NCI-H1092 (cell line): ENCODE measurements at regions not wholly inside any gene's neighbourhood (a gene's known extent, or its start where the extent isn't known, plus 50 kb on each side); places are given as distances from the start of the nearest gene placed in this dataset.
"Not testable (repeated sequence)": the region's sequence is repeated elsewhere in the genome, so short reads cannot be mapped to it uniquely, and the experiment has no call there.

Source experiments
- DNase-seq: peaks from one replicate; lab custom pipeline; 2025; lab: John Stamatoyannopoulos, UW

DNA sequence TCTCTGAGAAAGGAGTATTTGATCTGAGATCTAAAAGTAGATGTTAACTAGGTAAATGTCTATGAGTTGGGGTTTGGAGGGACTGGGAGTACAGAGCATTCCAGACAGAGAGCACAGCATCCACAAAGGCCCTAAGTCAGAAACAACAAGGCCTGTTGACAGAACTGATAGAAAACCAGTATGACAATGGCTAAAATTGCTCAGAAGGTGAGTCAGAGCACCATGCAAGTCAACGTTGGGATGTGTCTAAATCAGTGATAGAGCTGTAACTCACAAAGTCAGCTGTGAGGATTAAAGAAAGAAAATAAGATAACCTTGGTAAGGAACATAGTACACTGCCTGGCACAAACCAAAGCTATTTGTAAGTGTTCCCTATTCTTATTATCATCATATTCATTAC is 124.0 kb downstream of the CETN3 start:
- no peak for DNase-seq

DNA sequence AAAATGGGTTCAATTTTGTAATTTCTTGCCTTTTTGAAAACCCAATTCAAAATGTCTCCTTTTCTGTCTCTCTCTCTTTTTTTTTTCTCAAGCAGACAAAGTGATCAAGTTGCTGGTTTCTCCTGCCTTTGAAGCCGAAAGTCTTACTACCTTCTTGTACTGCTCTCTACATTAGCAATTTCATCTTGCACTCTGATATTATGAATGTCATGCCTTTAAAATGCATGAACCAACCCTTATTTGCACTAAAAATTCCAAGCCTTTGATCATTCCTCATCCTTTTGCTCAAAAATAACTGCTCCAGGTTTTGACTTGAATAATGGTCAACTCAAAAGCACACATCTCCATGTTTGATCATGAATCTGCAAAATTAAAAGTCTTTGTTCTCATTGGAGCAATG is 125.2 kb downstream of the CETN3 start:
- DNase-seq = no peak

DNA sequence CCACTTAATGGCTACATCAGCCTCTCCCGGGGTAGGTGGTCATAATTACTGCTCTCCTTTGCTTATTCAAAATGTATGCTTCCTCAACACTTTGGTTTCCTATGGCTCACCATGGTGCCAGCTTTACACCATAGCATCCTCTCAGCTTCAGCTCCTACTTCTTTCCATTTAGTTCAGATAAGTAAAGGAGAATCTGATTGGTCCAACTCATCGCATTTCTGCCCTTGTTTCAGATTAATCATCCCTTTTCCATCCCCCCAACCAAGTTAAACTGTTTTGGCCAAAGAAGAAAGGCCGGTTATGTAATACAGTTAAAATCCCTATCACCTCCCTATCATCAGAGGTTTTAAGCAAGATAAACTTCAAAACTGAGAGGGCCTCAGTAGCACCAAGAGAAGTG is 130.5 kb downstream of the CETN3 start:
- no peak for DNase-seq

DNA sequence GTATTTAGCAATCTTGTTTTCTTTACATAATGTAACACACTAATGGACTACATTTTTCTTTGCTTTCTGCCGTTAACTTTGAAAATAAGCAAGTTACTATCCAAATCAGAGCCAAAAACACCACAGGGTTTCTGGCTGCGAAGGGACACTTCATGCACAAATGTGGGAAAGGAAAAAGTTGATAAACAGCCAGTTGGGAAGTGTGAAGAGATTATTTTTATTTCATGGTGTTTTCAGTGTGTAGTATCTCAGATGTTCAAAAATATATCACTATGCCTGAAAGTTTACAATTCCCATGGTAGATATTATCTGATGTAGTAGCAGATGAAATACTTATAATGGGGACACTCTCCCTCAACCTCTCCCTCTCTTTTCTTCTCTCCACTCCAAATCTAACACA is 135.3 kb downstream of the CETN3 start:
- DNase-seq = no peak

DNA sequence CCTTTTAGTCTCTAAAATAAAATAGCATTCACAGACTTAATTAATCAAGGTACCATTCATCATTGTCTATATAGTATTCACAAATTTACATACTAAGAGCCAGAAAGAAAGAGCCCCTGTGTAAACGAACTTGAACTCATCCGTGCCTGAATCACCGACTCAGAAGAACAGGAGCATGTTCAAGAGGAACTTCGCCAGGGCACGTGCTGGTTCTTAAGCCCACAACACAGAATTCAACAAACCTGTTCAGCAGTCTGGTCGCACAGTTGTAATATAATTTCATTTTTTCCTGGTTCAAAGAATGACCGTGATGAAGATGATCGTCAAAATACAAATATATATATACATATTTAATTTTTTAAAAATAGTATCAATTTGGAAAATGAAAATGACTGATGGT is 141.9 kb downstream of the CETN3 start:
- DNase-seq = no peak

DNA sequence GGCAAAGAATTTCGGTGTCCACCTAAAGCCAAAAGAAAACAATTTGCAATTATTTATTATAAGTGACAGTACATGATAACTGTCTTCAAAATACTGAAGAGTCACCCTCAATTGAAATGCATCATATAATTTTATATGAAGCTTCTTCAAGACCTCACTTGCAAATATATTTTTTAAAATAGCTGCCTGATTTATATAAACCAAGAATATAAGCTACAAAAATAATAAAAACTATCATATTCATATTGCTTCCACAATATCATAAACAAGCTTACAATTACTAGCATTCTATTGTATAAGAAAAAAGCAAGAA is 144.1 kb downstream of the CETN3 start:
- DNase-seq = no peak

DNA sequence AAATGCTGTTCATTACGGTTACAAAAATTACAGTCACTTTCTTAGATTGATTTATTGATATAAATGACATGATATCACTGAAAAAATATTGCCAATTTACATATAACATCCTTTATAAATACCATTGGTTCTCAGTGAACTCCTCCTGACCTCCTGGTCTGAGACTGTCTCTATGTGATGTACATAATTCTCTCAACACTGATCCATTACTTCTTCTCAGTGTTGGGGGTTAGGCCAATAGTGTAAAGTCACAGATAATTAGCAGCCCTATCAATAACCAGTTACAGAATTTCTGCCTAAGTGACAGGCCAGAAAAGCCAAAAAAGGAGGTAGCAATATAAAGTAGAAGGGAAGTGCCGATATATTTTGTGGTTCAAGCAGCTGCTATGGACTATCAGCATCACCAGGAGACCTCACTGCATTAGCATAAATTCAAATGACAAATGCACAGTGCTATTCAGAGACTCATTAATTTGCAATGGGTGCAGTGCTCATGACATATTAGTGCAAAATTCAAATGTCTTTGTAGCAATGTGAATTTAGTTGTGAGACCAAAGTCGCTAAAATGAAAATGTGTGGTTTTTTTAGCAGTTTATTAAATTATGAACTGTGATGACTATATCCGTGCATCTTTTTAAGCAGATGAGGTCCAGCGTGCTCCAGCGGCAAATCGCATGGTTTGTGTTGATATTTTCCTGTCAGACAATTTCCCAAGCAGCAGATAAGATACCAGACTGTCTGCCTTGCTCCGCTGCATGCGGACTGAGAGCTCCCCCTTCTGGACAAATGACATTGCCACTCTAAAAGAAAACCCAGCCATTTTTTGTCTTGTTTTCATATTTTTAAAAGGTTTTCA is 144.6 kb downstream of the CETN3 start:
- DNase-seq = peak; percentile 20

DNA sequence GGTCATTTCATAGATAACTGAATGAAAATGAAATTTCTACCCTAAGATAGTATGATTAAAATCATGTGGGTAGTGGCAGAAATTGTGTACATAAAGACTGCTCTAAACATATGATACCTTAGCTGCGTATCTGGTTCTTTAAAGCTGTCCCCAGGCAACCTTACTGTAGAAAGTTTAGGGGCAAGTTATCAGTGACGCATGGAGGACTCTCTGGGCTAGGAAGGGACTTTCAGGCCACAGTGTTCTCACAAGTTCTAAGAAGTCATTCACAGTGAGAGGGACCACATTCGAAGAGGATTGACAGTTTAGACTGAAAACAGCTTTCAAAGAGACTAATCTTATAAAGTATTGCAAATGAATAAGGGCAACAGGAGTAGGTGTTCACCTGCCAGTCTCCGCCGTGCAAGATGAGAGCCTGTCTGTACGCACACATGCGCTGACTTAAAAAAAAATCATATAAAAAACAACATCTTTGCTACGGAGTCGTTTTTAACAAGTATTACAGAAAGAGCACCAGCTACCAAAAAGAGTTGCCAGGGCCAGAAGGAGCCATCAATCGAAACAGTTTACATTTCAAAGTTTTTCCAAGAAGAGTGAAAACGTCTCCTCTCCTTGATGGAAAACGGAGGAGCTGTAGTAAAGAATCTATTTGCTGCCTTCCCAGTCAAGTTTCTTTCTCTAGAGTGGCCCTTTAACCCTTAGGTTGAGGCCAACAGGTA is 146.3 kb downstream of the CETN3 start:
- no peak for DNase-seq

DNA sequence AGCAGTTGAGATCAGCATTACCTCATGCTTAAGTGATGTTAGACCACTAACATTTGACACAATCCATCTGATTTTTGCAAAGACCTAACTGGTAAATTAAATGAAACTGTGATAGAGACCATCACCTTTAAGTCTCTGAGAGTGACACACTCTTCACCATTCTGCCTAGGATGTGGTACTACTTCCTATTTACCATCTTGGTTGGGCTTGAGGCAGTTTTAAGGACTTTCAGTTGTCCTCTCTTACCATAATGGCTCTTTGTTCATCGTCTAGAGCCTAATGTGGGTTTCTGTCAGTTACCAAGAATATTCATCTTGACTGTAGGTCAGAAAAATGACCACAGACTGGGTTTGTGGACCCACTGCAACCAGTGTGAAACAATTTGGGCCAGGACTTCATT is 158.1 kb downstream of the CETN3 start:
- DNase-seq = no peak

DNA sequence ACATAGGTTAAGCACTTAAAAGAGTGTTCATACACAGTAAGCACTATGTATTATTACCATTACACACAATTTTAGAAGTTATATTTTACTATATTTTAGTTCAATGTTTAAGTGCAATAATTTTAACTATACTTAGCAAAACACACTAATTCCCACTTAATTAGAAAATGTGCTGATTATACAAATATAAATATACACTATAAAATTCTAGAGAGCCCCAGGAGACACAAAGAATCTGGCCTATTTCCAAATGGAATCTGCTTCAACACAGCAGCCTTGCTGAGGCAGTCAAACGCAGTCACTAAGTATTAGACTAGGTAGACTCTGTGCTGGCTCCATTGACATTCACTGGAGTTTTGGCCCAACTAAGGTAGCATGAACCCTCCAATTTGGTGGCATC is 160.9 kb downstream of the CETN3 start:
- no peak for DNase-seq

DNA sequence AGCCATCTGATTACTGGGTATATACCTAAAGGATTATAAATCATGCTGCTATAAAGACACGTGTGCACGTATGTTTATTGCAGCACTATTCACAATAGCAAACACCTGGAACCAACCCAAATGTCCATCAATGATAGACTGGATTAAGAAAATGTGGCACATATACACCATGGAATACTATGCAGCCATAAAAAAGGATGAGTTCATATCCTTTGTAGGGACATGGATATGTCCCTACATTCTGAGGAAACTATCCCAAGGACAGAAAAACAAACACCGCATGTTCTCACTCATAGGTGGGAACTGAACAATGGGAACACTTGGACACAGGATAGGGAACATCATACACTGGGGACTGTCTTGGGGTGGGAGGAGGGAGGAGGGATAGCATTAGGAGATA is 165.7 kb downstream of the CETN3 start:
- DNase-seq = not testable (repeated sequence)

DNA sequence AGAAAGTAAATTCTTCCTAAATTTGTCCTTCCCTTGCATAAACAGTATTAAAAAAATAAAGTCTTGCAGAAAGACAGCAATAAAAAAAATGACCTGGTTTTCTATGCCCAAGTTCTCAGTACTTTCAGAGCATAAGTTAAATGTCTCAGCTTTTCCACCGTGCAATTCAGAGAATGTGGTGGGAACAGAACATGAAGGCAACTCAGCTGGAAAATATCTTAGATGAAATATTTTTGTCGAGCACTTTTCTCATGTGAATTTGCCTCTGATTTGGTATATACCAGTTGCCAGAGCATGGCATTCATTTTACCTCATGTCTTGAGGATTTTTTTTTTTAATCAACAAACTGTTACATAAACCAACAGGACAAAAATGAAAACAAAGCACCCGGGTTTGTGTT is 176.1 kb downstream of the CETN3 start:
- DNase-seq = no peak

DNA sequence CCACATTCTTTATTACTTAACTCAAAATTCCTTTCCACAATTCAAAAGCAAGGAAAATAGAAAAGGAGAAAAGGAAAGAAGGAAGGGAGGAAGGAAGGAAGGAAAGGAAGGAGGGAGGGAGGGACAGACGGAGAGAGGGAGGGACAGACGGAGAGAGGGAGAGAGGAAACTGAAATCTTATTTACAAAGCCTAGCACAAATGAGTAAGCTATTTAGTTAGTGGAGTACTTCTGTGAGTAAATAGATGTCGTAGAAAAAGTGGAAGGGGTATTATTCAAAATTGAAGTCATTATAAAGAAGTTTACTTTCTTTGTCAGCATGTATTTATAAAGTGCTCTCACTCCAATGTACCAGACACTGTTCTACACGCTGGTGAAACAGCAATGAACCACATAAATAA is 177.9 kb downstream of the CETN3 start:
- DNase-seq = no peak

DNA sequence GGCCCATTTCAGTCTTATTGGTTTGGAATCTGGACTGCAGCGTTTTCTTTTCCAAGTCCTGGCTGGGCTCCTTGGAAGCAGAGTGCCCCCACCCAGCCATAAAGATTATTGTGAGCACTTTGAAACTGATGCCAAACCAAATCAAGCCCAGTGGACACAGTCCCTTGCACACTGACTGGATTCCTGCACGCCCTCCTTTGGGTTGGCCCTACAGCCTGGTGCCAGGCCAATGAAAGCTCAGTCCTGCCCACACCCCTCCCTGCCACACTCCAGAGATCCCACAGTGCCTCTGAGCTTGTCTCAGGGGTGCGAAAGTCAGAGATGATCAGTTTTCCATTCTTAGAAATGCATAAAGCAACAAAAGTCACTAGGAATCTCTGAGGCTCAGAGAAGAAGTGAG is 181.9 kb downstream of the CETN3 start:
- no peak for DNase-seq

DNA sequence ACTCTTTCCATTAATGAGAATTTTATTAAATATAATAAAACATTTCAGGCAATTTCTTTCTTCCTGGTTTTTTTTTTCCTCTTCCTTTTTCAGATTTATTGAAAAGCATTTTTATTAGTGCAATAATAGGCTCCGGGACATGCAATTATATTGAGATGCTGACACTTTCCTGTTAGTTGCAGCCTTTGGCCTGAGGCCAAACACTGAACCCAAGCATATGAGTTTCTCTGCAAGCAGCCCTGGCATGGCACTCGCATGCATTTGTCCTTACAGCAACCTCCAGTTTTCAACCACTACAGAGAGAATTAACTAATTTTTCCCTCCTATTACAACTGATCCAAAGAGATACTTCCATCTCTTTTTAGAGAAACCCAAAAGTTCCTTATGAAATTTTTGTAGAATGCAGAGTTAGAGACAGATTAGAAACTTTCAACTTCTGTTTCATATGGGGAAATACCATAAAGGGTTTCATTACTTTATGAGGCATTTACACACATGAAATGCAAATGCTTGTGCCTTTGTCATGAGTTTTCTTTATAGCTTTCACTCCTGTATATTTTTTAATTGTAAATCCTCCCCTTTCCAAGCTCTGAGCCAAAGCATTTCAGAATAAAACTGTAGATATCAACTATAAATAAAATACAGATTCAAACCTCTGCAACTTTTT is 183.0 kb downstream of the CETN3 start:
- no peak for DNase-seq

DNA sequence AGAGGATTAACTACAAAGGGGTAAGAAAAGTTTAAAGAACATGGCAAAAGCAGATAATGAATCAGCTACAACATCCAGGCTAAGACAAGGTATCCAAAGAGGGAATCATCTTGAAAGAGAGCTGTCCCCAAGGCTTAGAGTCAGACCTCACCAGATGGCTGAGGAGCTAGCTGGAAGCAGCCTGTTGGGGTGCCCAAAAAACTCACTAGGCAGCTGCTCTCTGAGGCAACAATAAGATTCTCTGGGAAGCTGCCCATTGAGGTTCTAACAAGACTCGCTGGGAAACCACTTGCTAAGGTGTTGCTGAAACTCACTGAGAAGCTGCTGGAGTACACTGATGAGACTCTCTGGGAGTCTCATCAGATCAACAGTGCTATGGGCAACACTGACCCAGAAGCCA is 185.2 kb downstream of the CETN3 start:
- no peak for DNase-seq

DNA sequence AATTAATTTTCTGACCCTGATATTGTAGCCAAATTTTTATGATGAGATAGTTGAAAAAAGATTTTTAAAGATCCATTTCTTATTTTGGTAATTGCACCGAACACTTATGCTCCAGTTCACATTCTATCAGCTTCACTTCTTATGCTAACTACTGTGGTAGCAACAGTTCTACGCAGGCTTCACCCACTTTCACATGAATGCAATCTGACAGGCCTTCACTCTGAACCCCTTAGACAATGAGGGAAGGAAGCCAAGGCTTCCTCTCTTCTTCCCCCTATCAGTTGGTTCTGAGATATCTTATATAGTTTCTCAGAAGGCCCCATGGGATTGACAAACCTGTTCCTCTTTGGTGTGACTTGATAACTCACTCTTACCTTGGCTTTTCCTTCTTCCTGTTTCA is 185.8 kb downstream of the CETN3 start:
- DNase-seq = no peak

DNA sequence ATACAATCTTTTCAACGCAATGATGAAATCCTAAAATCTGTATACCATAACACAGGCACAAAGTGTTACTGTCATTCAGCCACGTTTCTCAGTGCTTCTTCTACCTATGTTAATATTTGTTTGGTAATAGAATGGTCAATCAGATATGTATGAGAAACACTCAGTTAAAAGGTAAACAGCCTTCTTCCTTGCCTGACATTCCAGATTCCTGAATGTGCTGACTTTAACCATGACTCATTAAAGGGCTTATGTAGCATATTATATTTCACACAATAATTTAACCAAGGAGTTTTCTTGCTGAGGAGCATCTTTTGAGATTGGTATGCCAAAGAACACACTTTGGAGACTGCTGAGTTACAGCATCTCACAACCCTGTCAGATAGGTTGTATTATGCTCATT is 187.6 kb downstream of the CETN3 start:
- no peak for DNase-seq

DNA sequence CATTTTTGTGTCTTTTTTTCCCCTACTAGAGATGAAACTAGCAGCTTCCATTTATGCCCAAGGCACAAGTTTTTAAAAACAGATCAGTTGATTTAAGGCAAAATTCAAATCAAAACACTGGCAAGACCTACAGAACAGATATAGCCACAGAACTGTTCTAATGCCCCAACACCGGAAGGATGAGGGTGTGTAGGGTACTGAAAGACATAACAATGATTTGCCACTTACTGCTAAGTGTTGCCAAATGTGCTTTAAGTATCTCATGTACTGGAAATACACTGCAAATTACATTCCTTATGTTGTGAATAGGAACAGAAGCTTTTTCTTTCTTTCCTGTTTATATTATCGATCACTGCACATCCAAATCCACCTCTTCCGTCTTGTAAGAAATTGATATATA is 189.0 kb downstream of the CETN3 start:
- no peak for DNase-seq

DNA sequence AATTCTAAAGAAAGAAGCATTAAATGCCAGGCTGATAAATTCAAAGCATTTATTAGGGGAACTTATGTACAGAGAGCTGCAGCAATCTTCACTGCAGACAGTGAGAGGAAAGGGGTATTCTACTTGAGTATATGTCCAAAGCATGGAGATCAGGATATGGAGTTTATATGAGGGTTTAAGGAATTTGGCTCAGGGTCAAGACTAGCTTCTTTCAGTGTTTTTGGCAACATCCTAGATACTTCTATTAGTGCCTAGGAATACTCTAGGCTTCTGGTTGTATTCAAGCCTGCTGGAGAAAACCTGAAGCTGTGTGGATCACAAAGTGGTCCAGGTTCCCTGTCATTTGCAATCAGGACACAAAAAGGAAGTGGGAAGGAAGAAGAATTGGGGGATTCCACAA is 194.6 kb downstream of the CETN3 start:
- DNase-seq = no peak

DNA sequence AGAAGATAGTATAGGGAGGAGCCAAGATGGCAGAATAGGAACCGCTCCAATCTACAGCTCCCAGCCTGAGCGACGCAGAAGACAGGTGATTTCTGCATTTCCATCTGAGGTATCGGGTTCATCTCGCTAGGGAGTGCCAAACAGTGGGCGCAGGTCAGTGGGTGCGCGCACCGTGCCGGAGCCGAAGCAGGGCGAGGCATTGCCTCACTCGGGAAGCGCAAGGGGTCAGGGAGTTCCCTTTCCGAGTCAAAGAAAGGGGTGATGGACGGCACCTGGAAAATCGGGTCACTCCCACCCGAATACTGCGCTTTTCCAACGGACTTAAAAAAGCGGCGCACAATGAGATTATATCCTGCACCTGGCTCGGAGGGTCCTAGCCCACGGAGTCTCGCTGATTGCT is 201.2 kb downstream of the CETN3 start:
- DNase-seq = not testable (repeated sequence)

DNA sequence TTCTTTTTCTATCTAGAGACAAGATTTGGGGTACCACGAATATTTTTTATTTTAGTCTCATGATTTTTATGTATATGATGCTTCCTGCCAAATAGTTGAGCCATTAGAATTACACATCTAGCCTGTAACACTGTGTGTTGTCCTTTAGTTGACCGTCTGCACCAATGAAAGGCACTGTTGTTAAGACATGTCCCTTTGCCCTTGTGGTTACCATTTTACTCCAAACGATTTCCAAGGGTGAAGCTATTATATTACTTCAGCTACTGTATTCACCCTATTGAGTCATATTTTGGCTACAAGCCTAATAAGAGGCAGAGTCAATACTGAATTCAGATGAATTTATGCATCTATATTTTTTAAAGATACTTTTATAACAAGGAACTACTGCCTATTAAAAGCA is 207.6 kb downstream of the CETN3 start:
- DNase-seq = peak; percentile 11

DNA sequence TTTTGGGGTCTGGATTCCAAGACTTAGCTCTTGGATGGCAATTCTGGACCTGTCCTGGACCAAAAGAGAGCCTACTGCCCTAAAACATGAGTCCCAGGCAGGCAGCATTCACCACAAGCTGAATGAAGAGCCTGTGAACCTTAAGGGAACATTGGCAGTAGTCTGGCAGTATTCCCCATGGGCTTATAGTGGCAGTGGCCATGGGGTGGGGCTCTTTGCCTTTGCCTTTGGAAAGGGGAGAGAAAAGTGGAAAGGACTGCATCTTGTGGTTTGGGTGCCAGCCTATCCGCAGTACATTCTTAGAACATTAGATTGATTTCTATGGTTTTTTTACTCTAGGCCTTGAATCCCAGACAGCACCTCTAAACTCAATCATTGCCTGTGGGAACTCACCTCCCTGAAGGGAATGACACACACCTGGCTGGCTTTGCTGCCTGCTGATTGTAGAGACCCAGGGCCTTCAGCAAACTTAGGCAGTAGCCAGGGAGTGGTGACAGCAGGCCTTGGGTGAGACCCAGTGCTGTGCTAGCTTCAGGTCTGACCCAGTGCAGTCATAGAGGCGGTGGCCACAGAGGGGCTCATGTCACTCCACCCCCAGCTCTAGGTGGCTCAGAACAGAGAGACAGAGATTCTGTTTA is 216.3 kb downstream of the CETN3 start:
- no peak for DNase-seq
